Endothelial cell of umbilical vein (primary cell): ENCODE measurements at regions not wholly inside any gene's neighbourhood (a gene's known extent, or its start where the extent isn't known, plus 50 kb on each side); places are given as distances from the start of the nearest gene placed in this dataset.

Source experiments
- BruUV-seq: library from RNA; stranded (reverse); fragments of 400-500 nt; replicated peaks from 2 replicates; lab custom pipeline; 2021; lab: Mats Ljungman, UMichigan
- CTCF ChIA-PET: fragments of 300-600, 350-600 bp; sonication (Branson Sonifier 250); formaldehyde crosslinking; loops from one replicate; lab custom pipeline; 2021; ENCODE audit warnings: antibody characterized with exemption, inconsistent platforms; lab: Charles Lee
- POLR2A ChIA-PET: fragments of 300-600, 350-600 bp; sonication (Branson Sonifier 250); formaldehyde crosslinking; loops from one replicate; lab custom pipeline; 2021; ENCODE audit warnings: antibody characterized with exemption, inconsistent platforms; lab: Charles Lee
- DNase-seq: peaks from one replicate; pipeline ENCODE4 v3.0.0-alpha.2; 2011; ENCODE audit warnings: low read depth, low spot score
- FAIRE-seq: peaks from 2 replicates; lab custom pipeline; 2011; peaks lifted over from hg19 to GRCh38; lab: Jason Lieb, UNC
- H2AFZ ChIP-seq: 2 replicates; pipeline ENCODE4 v1.6.0; 2012; ENCODE audit warnings: low read depth, low read length, control low read depth, inconsistent platforms
- H3K27ac ChIP-seq: 2 replicates; pipeline ENCODE4 v1.5.1; 2011; ENCODE audit warnings: low read depth, mild to moderate bottlenecking, control low read depth, low read length, moderate library complexity; ENCODE audit not compliant: insufficient read depth
- H3K27me3 ChIP-seq, 2 experiments: 2 replicates each; pipeline versions ENCODE4 v1.6.0 to v1.6.1; 2011; ENCODE audit warnings: low read length in 2 of 2, mixed read lengths in 1 of 2; ENCODE audit not compliant: control insufficient read depth in 2 of 2, insufficient read depth in 2 of 2
- H3K36me3 ChIP-seq, 2 experiments: 2 replicates in 1 of 2; 3 replicates in 1 of 2; pipeline ENCODE4 v1.5.1; 2011; ENCODE audit warnings: low read length in 2 of 2, mild to moderate bottlenecking in 1 of 2, moderate library complexity in 1 of 2; ENCODE audit not compliant: control insufficient read depth in 2 of 2, insufficient read depth in 2 of 2; ENCODE audit errors: extremely low read depth in 1 of 2
- H3K4me1 ChIP-seq: 3 replicates; pipeline ENCODE4 v1.5.1; 2011; ENCODE audit warnings: mild to moderate bottlenecking, low read length; ENCODE audit not compliant: control insufficient read depth, insufficient read depth; ENCODE audit errors: extremely low read depth
- H3K4me2 ChIP-seq: 2 replicates; pipeline ENCODE4 v1.6.1; 2011; ENCODE audit warnings: low read length, control low read depth, mixed read lengths; ENCODE audit not compliant: insufficient read depth
- H3K4me3 ChIP-seq, 3 experiments: fragments of 200-600 bp in 1 of 3; sonication (generic), shearing (Covaris generic) in 1 of 3; replicated peaks in 1 of 3; 2 replicates each; pipeline ENCODE4 v1.5.1; 2011 to 2016; ENCODE audit warnings: control low read depth in 3 of 3, low read length in 3 of 3, mild to moderate bottlenecking in 2 of 3, inconsistent platforms in 1 of 3, low read depth in 1 of 3, moderate library complexity in 1 of 3; ENCODE audit not compliant: insufficient read depth in 1 of 3
- H3K79me2 ChIP-seq: 2 replicates; pipeline ENCODE4 v1.6.0; 2012; ENCODE audit warnings: low read length, inconsistent platforms; ENCODE audit not compliant: control insufficient read depth, insufficient read depth
- H3K9ac ChIP-seq: replicated peaks from 2 replicates; pipeline ENCODE3; 2011; ENCODE audit warnings: low read length, control low read depth; ENCODE audit not compliant: insufficient read depth; ENCODE audit errors: extremely low read depth
- H3K9me1 ChIP-seq: replicated peaks from 3 replicates; pipeline ENCODE4 v1.6.0; 2011; ENCODE audit warnings: mild to moderate bottlenecking, low read length; ENCODE audit not compliant: control insufficient read depth, insufficient read depth; ENCODE audit errors: extremely low read depth
- H3K9me3 ChIP-seq: replicated peaks from 2 replicates; pipeline ENCODE4 v1.5.1; 2012; ENCODE audit warnings: low read length, inconsistent platforms; ENCODE audit not compliant: control insufficient read depth, insufficient read depth
- H4K20me1 ChIP-seq: replicated peaks from 2 replicates; pipeline ENCODE3; 2011; ENCODE audit warnings: mild to moderate bottlenecking, low read length; ENCODE audit not compliant: control insufficient read depth, insufficient read depth; ENCODE audit errors: extremely low read depth
- EZH2 ChIP-seq: IDR thresholded peaks from 2 replicates; pipeline ENCODE4 v1.6.1; 2012; ENCODE audit warnings: borderline replicate concordance, low read depth, mild to moderate bottlenecking, moderate library complexity, low read length, inconsistent platforms; ENCODE audit not compliant: severe bottlenecking
- FOS ChIP-seq: IDR thresholded peaks from 2 replicates; pipeline ENCODE4 v1.6.1; 2011; ENCODE audit warnings: mild to moderate bottlenecking, low read length, moderate library complexity, borderline replicate concordance; ENCODE audit not compliant: insufficient read depth
- GATA2 ChIP-seq: IDR thresholded peaks from 2 replicates; pipeline ENCODE4 v1.7.0; 2011; ENCODE audit warnings: low read depth, mild to moderate bottlenecking, moderate library complexity, mixed read lengths, low read length; ENCODE audit not compliant: insufficient read length, insufficient read depth
- JUN ChIP-seq: IDR thresholded peaks from 2 replicates; pipeline ENCODE4 v1.6.1; 2011; ENCODE audit warnings: borderline replicate concordance, low read depth; ENCODE audit not compliant: insufficient read length, insufficient read depth
- MYC ChIP-seq: IDR thresholded peaks from one replicate; pipeline ENCODE4 v1.6.1; 2011; ENCODE audit warnings: mild to moderate bottlenecking, low read depth, low read length
- POLR2A ChIP-seq: IDR thresholded peaks from 2 replicates; pipeline ENCODE4 v1.6.1; 2012; ENCODE audit warnings: low read depth, mild to moderate bottlenecking, control low read depth, low read length
- POLR2AphosphoS5 ChIP-seq: IDR thresholded peaks from 2 replicates; pipeline ENCODE4 v1.6.1; 2012; ENCODE audit warnings: low read depth, mild to moderate bottlenecking, control low read depth, low read length, moderate library complexity; ENCODE audit not compliant: insufficient read depth
- dilution Hi-C: fragments of 300-500 bp; cut with MboI; formaldehyde crosslinking; loops from one replicate; pipeline ENCODE4 v1.15.0; 2019; ENCODE audit warnings: low sequenced_read_pairs; ENCODE audit not compliant: extremely low pct_ligation_motif_present
- intact Hi-C: fragments of 100-400 bp; cut with micrococcal nuclease; formaldehyde crosslinking; loops from one replicate; pipeline ENCODE4 v1.10.0; 2022
- TF ChIP-seq, protein P1 (sequence below), 2 donors: IDR thresholded peaks; 1 replicate in 1 of 2; 2 replicates in 1 of 2; pipeline ENCODE4 v1.5.1; 2011; ENCODE audit warnings: low read length in 2 of 2, mild to moderate bottlenecking in 2 of 2, moderate library complexity in 2 of 2, control low read depth in 1 of 2, inconsistent platforms in 1 of 2, low read depth in 1 of 2; ENCODE audit not compliant: insufficient read depth in 1 of 2; ENCODE audit errors: extremely low read depth in 1 of 2
- TF ChIP-seq, protein P2 (sequence below): IDR thresholded peaks from 2 replicates; pipeline ENCODE4 v1.6.1; 2011; ENCODE audit not compliant: insufficient read depth, insufficient read length

DNA sequence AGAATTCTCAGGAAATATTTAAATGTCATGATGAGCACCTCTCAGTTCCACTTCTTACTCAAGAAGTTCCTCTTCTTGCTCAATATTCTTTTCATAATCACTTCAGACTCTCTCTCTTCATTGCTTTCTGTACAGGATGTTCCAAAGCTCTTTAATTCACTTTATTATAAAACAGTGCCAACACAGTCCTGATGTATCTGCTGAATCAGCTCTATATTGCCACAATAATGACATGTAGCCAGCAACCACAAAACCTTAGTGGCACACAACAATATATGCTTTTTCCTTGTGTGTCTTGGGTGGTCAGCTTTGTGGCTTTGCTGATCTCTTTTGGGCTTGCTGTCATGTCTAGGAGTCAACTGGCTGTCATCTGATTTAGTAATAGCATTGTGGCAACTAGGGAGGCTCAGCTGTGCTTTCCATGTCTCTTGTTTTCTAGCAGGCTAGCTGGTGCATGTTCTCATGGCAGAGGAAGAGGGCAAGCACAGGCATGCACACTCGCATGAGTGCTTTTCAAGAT lies 52.8 kb upstream of the SLC2A13 start:
- no peak overlapping the region for H3K27ac ChIP-seq
- ChIA-PET CTCF (interaction anchor here (1.5 to 1.9 kb wide), 2 partner anchors 26 to 155 kb away, joined by 3 to 4 read pairs; no protein-coding TSS in a partner anchor), POLR2A (no interaction called here)
- no peak overlapping the region for H3K9ac ChIP-seq
- H3K9me3 ChIP-seq = no peaks in the 10 kb centered on the region
- no peaks in the 10 kb centered on the region for H3K4me1 ChIP-seq
- no peaks in the 10 kb centered on the region for H4K20me1 ChIP-seq
- H2AFZ ChIP-seq = no peak overlapping the region
- H3K9me1 ChIP-seq = no peaks in the 10 kb centered on the region
- TF ChIP-seq EZH2 (no peak), GATA2 (no peak), POLR2A (no peak), POLR2AphosphoS5 (no peak), FOS (no peak), MYC (no peak), JUN (no peak)
- TF ChIP-seq, protein P1, sequence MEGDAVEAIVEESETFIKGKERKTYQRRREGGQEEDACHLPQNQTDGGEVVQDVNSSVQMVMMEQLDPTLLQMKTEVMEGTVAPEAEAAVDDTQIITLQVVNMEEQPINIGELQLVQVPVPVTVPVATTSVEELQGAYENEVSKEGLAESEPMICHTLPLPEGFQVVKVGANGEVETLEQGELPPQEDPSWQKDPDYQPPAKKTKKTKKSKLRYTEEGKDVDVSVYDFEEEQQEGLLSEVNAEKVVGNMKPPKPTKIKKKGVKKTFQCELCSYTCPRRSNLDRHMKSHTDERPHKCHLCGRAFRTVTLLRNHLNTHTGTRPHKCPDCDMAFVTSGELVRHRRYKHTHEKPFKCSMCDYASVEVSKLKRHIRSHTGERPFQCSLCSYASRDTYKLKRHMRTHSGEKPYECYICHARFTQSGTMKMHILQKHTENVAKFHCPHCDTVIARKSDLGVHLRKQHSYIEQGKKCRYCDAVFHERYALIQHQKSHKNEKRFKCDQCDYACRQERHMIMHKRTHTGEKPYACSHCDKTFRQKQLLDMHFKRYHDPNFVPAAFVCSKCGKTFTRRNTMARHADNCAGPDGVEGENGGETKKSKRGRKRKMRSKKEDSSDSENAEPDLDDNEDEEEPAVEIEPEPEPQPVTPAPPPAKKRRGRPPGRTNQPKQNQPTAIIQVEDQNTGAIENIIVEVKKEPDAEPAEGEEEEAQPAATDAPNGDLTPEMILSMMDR (IDR thresholded peaks at IDR 0.05; ENCODE audit: extremely low read depth in 1 of 2, insufficient read depth in 1 of 2, low read depth in 1 of 2, low read length in 2 of 2) = no peak
- TF ChIP-seq, protein P2, sequence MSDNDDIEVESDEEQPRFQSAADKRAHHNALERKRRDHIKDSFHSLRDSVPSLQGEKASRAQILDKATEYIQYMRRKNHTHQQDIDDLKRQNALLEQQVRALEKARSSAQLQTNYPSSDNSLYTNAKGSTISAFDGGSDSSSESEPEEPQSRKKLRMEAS = no peak
- no peaks in the 10 kb centered on the region for H3K36me3 ChIP-seq
- no peak overlapping the region for H3K4me2 ChIP-seq
- no peaks in the 10 kb centered on the region for H3K27me3 ChIP-seq
- no peaks in the 10 kb centered on the region for H3K79me2 ChIP-seq
- dilution Hi-C loops = no loop called here
- no peak for DNase-seq
- no TSS peak for BruUV-seq
- H3K4me3 ChIP-seq = no peak overlapping the region
- no peak for FAIRE-seq
- intact Hi-C loops = loop anchor here (10.0 kb wide), 1 partner anchor 766 kb away; no protein-coding TSS in a partner anchor
